Upper lobe of left lung (tissue), 6 donors: ENCODE measurements at regions not wholly inside any gene's neighbourhood (a gene's known extent, or its start where the extent isn't known, plus 50 kb on each side); places are given as distances from the start of the nearest gene placed in this dataset.
"Not testable (repeated sequence)": the region's sequence is repeated elsewhere in the genome, so short reads cannot be mapped to it uniquely, and the experiment has no call there.

Source experiments
- ATAC-seq, 2 donors: fragments of 200-7000 bp; cut with Tn5 transposase; one replicate each; pipeline ENCODE4 v1.9.1; 2022; ENCODE audit warnings: mild to moderate bottlenecking in 2 of 2, moderate library complexity in 2 of 2; ENCODE audit not compliant: low FRiP score in 2 of 2
- DNase-seq, 2 donors: peaks; one replicate each; pipeline ENCODE4 v3.0.0-alpha.2; 2019 to 2020
- H3K27ac ChIP-seq, 4 donors: fragments of 200-600 bp; sonication (generic); one replicate each; pipeline ENCODE4 v1.5.1; 2016 to 2019
- H3K27me3 ChIP-seq, 4 donors: fragments of 200-600 bp; sonication (generic); one replicate each; pipeline ENCODE4 v1.5.1; 2017 to 2019
- H3K36me3 ChIP-seq, 4 donors: fragments of 200-600 bp; sonication (generic); one replicate each; pipeline ENCODE4 v1.5.1; 2016 to 2019
- H3K4me1 ChIP-seq, 4 donors: fragments of 200-600 bp; sonication (generic); one replicate each; pipeline ENCODE4 v1.5.1; 2018 to 2019
- H3K4me3 ChIP-seq, 4 donors: fragments of 200-600 bp; sonication (generic); one replicate each; pipeline ENCODE4 v1.5.1; 2017 to 2019; ENCODE audit warnings: mild to moderate bottlenecking in 2 of 4, moderate library complexity in 1 of 4
- H3K9me3 ChIP-seq, 4 donors: fragments of 200-600 bp; sonication (generic); one replicate each; pipeline ENCODE4 v1.5.1; 2018 to 2019
- CTCF ChIP-seq, 6 experiments: fragments of 450-650 bp in 4 of 6; fragments of 200-600 bp in 2 of 6; sonication (generic) in 2 of 6; IDR thresholded peaks; one replicate each; pipeline ENCODE4 v1.5.1; 2016 to 2019; ENCODE audit warnings: antibody characterized with exemption in 6 of 6
- EP300 ChIP-seq, 4 donors: sonication (generic); formaldehyde crosslinking; IDR thresholded peaks; one replicate each; pipeline ENCODE4 v1.5.1; 2017; ENCODE audit warnings: antibody characterized with exemption in 4 of 4, control low read depth in 2 of 4
- POLR2A ChIP-seq, 4 donors: fragments of 450-650 bp; IDR thresholded peaks; one replicate each; pipeline ENCODE4 v1.5.1; 2016 to 2017; ENCODE audit warnings: antibody characterized with exemption in 4 of 4, mild to moderate bottlenecking in 2 of 4
- POLR2AphosphoS5 ChIP-seq, 2 donors: sonication (generic); formaldehyde crosslinking; IDR thresholded peaks; one replicate each; pipeline ENCODE4 v1.5.1; 2017; ENCODE audit warnings: antibody characterized with exemption in 2 of 2
- WGBS, 2 donors: methylation state at CpG; one replicate each; pipeline ENCODE4 v1.1.5; 2017 to 2018; 5-methylcytosine and 5-hydroxymethylcytosine counted together
- donor health status: DM: no; HTN: no; CAD: no; lungs with moderate emphysema.
- donor health status: DM: no; HTN: yes; CAD: no; lungs with severe emphysema.

- no peak for TF ChIP-seq EP300 (IDR thresholded peaks at IDR 0.05)
- no peak for TF ChIP-seq POLR2AphosphoS5 (IDR thresholded peaks at IDR 0.05)
- no peak for TF ChIP-seq CTCF (IDR thresholded peaks at IDR 0.05)
- H3K27me3 ChIP-seq = no peaks in the 10 kb centered on the region
- H3K9me3 ChIP-seq = peaks cover 0 to 8% (median 2%) of the 10 kb centered on the region in 4 donors
- WGBS, 2 donors = 69 to 78% methylated on average over 3 of the region's 3 CpGs
- H3K27ac ChIP-seq = no peak overlapping the region
- H3K4me1 ChIP-seq = no peaks in the 10 kb centered on the region
- H3K36me3 ChIP-seq = no peaks in the 10 kb centered on the region
- DNase-seq (no peak), ATAC-seq (no peak)
- no peak overlapping the region for H3K4me3 ChIP-seq
Measured at GRCh38 chr4:132417220-132417619, 731.9 kb upstream of the PCDH10 start.

DNA sequence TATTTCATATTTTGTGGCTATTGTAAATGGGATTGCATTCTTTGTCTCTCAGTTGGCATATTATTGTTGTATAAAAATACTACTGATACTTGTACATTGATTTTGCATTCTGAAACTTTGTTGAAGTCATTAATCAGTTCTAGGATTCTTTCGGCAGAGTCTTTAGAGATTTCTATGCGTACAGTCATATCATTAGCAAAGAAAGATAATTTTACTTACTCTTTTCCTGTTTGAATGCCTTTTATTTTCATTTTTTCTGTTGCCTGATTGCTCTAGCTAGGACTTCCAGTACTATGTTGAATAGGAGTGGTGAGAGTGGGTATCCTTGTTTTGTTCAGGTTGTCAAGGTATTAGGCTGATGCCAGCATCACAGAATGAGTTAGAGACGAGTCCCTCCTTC, 722.0 kb upstream of the PCDH10 start:
- ATAC-seq = no peak
- Histone ChIP-seq H3K36me3 (no peaks in the 10 kb centered on the region), H3K4me3 (no peak overlapping the region), H3K9me3 (no peaks in the 10 kb centered on the region), H3K27ac (no peak overlapping the region), H3K4me1 (no peaks in the 10 kb centered on the region), H3K27me3 (no peaks in the 10 kb centered on the region)
- WGBS, 2 donors = 87% methylated on average over 3 of the region's 3 CpGs
- DNase-seq = no peak
- no peak for TF ChIP-seq EP300 (IDR thresholded peaks at IDR 0.05)
- no peak for TF ChIP-seq POLR2A (IDR thresholded peaks at IDR 0.05)
- no peak for TF ChIP-seq CTCF (IDR thresholded peaks at IDR 0.05)

DNA sequence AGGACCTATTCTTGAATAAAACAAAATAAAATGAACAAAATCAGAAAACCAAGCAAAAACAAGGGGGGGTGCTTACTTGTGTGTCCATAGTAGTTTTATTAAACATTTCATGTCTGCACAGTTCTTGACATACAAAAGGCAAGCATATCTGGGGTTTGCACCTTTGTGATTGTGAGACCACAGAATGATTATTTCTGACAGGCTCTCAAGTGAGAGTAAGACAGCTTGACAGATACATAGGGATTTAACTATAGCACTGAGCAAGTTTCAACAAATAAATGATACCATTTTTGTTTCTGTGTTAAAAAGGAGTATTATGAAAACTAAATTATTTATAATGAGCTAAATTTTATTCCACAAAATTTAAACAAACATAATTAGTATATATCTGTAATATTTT, 712.0 kb upstream of the PCDH10 start:
- no peaks in the 10 kb centered on the region for H3K4me1 ChIP-seq
- ATAC-seq = no peak
- H3K9me3 ChIP-seq = no peaks in the 10 kb centered on the region
- no peak overlapping the region for H3K4me3 ChIP-seq
- H3K36me3 ChIP-seq = no peaks in the 10 kb centered on the region
- DNase-seq = no peak
- H3K27me3 ChIP-seq = no peaks in the 10 kb centered on the region
- H3K27ac ChIP-seq = no peak overlapping the region
- TF ChIP-seq POLR2A (IDR thresholded peaks at IDR 0.05) = no peak

DNA sequence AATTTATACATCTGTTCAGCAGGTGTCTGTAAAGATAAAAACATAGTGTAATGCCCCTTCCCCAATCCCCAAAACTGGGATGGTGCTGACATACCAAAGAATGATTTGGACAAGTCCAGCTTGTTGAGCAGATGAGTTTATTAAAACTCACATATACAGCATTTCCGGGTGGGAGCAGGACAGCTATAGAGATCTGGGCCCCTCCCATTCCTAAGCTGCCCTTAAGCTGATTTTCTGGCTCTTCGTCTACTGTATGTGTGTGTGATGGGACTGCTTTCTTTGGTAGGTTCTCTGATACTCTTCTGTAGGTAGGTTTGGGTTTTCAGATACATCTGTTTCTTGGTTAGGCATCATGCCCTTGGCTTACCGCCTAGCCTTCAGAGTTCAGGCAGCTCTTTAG, 703.7 kb upstream of the PCDH10 start:
- TF ChIP-seq POLR2AphosphoS5 (IDR thresholded peaks at IDR 0.05) (no peak), CTCF (IDR thresholded peaks at IDR 0.05) (no peak), EP300 (IDR thresholded peaks at IDR 0.05) (no peak), POLR2A (IDR thresholded peaks at IDR 0.05) (no peak)
- Histone ChIP-seq H3K36me3 (no peaks in the 10 kb centered on the region), H3K4me1 (no peaks in the 10 kb centered on the region), H3K27me3 (no peaks in the 10 kb centered on the region), H3K27ac (no peak overlapping the region), H3K4me3 (no peak overlapping the region), H3K9me3 (peaks cover 0 to 7% (median 0%) of the 10 kb centered on the region in 4 donors)
- DNase-seq (no peak), ATAC-seq (no peak)
- 88 to 92% methylated on average over 2 to 3 of the region's 3 CpGs for WGBS, 2 donors

DNA sequence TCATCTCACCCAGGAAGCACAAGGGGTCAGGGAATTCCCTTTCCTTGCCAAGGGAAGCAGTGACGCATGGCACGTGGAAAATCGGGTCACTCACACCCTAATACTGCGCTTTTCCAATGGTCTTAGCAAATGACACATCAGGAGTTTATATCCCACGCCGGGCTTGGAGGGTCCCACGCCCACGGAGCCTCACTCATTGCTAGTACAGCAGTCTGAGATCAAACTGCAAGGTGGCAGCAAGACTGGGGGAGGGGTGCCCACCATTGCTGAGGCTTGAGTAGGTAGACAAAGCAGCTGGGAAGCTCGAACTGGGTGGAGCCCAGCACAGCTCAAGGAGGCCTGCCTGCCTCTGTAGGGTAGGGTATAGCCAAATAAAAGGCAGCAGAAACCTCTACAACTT, 691.1 kb upstream of the PCDH10 start:
- not testable (repeated sequence) for H3K27me3 ChIP-seq, ATAC-seq, H3K4me1 ChIP-seq, H3K36me3 ChIP-seq, H3K9me3 ChIP-seq, H3K27ac ChIP-seq, H3K4me3 ChIP-seq
- 86 to 88% methylated on average over 5 to 9 of the region's 9 CpGs for WGBS, 2 donors
- peak in 1 of 2 donors; percentile 9 for DNase-seq

GRCh38 chr4:132479543-132479942, 669.6 kb upstream of the PCDH10 start:
- no peaks in the 10 kb centered on the region for H3K4me1 ChIP-seq
- no peak overlapping the region for H3K4me3 ChIP-seq
- WGBS, 2 donors = 77 to 79% methylated on average over 2 of the region's 2 CpGs
- H3K36me3 ChIP-seq = no peaks in the 10 kb centered on the region
- H3K9me3 ChIP-seq = no peaks in the 10 kb centered on the region
- DNase-seq (no peak), ATAC-seq (no peak)
- TF ChIP-seq POLR2AphosphoS5 (IDR thresholded peaks at IDR 0.05) (no peak), EP300 (IDR thresholded peaks at IDR 0.05) (no peak), CTCF (IDR thresholded peaks at IDR 0.05) (no peak), POLR2A (IDR thresholded peaks at IDR 0.05) (no peak)
- no peak overlapping the region for H3K27ac ChIP-seq
- H3K27me3 ChIP-seq = no peaks in the 10 kb centered on the region
